GM12875 (cell line): ENCODE measurements at regions not wholly inside any gene's neighbourhood (a gene's known extent, or its start where the extent isn't known, plus 50 kb on each side); places are given as distances from the start of the nearest gene placed in this dataset.
"Not testable (repeated sequence)": the region's sequence is repeated elsewhere in the genome, so short reads cannot be mapped to it uniquely, and the experiment has no call there.

ENCODE experiments used
- H3K4me3 ChIP-seq: one replicate; pipeline ENCODE4 v1.5.1; 2011; ENCODE audit warnings: low read depth, low read length, control low read depth
- TF ChIP-seq, protein P1 (sequence below): IDR thresholded peaks from 2 replicates; pipeline ENCODE4 v1.5.1; 2011; ENCODE audit warnings: low read depth, mild to moderate bottlenecking, control low read depth, inconsistent platforms, low read length, moderate library complexity, borderline replicate concordance; ENCODE audit not compliant: insufficient read depth

DNA sequence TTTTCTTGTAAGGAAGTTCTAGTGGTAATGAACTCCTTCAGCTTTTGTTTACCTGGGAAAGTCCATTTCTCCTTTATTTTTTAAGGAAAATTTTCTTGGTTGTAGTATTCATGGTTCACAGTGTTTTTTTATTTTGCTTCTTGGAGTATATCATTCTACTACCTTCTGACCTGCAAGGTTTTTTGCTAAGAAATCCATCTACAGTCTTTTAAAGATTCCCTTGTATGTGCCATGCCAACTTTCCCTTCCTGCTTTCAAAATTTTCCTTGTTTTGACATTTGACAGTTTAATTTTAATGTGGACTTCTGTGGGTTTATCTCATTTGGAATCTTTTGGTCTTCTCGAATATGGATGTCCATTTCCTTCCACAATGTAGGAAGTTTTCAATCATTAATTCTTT, 855.6 kb downstream of the TBC1D32 start:
- no peak overlapping the region for H3K4me3 ChIP-seq
- TF ChIP-seq, protein P1, sequence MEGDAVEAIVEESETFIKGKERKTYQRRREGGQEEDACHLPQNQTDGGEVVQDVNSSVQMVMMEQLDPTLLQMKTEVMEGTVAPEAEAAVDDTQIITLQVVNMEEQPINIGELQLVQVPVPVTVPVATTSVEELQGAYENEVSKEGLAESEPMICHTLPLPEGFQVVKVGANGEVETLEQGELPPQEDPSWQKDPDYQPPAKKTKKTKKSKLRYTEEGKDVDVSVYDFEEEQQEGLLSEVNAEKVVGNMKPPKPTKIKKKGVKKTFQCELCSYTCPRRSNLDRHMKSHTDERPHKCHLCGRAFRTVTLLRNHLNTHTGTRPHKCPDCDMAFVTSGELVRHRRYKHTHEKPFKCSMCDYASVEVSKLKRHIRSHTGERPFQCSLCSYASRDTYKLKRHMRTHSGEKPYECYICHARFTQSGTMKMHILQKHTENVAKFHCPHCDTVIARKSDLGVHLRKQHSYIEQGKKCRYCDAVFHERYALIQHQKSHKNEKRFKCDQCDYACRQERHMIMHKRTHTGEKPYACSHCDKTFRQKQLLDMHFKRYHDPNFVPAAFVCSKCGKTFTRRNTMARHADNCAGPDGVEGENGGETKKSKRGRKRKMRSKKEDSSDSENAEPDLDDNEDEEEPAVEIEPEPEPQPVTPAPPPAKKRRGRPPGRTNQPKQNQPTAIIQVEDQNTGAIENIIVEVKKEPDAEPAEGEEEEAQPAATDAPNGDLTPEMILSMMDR, result no peak

DNA sequence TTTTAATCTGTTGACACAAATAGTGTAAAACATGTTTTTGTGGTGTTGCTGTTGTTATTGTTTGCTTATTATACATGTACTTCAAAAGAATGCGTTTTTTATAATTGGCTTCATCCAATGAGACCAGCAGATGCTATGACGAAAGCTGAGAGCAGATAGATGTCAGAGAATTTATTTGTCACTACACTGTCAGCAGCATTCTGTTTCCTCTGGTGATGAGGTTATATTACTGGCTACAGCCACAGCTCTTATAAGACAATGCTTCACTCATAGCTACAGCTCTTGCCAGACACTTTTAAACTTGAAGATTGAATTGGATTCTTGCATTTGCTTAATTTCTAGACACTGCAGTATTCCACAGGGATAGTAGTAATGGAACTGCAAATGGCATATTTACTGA, 860.5 kb downstream of the TBC1D32 start:
- TF ChIP-seq, protein P1, result no peak
- H3K4me3 ChIP-seq, result no peak overlapping the region

DNA sequence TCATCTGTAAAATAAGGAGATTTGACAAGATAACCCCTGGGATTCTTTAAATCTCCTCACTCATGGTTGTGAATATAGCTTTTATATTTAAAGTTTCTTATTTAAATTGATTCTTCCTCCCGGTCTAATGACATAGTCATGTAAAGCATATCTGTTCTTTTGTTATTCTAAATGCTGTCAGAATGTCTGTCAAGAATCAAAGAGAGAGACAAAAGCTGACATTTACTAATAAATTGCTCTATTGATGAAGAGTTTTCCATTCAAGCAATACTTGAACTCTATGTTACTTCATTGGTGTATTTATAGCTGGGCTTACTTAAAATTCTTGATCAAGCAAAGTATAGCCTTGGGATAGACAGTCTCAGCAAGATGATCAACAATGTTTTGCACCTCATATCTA, 865.8 kb downstream of the TBC1D32 start:
- no peak overlapping the region for H3K4me3 ChIP-seq
- TF ChIP-seq, protein P1, result no peak

DNA sequence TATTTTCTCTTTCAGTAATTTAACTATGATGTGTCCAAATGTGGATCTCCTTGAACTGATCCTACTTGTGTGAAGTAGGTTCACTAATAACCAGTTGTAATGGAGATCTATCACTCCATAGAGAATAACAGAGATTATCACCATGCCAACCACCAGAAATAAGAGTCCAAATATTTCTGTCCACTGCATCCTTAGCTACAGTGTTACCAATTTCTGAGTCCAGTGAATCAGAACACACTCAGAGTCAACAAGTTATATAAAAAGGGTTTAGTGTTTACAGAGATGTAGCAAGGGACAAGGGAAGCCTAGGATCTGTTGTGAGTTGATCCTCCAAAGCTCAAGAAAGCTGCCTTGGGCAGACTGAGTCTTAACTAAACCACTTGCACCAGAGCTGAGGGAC, 882.8 kb downstream of the TBC1D32 start:
- H3K4me3 ChIP-seq, result no peak overlapping the region
- TF ChIP-seq, protein P1, result no peak

DNA sequence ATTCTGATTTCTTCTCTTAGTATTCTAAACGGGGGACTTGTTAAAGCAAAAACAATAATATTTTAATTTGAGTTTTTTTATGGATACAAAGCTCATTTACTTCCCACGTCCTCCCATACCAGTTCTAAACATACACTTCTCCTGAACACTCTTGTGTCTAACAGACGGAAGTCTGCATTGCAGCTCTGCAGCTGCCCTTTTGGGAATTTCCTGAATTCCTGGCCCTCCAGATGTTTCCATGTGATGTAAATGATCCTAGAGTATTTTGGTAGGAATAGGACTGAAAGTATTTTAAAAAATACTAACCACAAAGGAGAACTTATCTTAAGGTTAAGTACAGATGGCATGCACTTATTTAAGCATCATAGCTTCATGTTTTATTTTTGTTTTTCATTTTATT, 886.7 kb downstream of the TBC1D32 start:
- TF ChIP-seq, protein P1, result no peak
- H3K4me3 ChIP-seq, result no peak overlapping the region

DNA sequence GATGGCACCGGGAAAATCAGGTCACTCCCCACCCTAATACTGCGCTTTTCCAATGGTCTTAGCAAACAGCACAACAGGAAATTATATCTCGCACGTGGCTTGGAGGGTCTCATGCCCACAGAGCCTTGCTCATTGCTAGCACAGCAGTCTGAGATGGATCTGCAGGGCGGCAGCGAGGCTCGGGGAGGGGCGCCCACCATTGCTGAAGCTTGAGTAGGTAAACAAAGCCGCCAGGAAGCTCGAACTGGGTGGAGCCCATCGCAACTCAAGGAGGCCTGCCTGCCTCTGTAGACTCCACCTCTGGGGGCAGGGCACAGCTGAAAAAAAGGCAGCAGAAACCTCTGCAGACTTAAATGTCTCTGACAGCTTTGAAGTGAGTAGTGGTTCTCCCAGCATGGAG, 901.4 kb downstream of the TBC1D32 start:
- H3K4me3 ChIP-seq, result not testable (repeated sequence)

DNA sequence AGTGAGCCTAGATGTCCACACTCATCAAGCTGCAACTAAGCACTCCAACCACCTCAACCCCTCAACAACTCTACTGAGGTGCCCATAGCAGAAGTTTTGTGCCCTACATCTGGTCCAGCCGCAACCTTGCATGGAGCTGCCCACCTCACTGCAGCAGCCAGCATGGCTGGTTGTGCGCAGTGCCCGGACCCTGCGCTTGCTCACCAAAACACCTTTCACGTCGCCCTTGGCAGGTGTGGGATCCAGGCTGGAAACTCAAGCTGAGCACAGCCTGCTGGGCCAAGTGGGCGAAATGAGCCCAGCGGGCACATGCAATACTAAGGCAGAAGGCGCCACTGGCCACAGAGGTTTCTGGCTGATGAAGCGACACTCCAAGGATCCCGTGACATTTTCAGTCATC, 902.4 kb downstream of the TBC1D32 start:
- TF ChIP-seq, protein P1, result no peak
- no peak overlapping the region for H3K4me3 ChIP-seq

DNA sequence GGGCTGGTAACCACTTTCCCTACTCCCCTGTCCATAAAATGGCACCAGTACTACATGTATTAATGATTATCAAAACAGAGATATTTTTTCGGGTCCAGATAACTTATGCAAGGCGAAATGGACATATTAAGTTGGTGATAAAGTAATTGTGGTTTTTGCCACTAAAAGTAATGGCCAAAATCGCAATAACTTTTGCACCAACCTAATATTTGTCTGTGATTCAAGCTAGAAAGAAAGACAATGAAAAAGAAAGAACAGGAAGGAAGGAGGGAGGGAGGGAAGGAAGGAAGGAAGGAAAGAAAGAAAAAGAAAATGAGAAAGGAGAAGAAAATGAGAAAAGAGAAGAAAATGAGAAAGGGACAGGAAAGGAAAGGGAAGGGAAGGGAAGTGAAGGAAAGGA, 922.9 kb downstream of the TBC1D32 start:
- no peak overlapping the region for H3K4me3 ChIP-seq
- TF ChIP-seq, protein P1, result no peak
